Stimulated activated CD8-positive, alpha-beta memory T cell treated with anti-CD3 and anti-CD28 coated beads, Interleukin-4, amount 100 ng/mL, for 48 hours (primary cell): ENCODE measurements at regions not wholly inside any gene's neighbourhood (a gene's known extent, or its start where the extent isn't known, plus 50 kb on each side); places are given as distances from the start of the nearest gene placed in this dataset.

ENCODE experiments used
- DNase-seq: peaks from one replicate; pipeline ENCODE4 v3.0.0-alpha.2; 2020

- no peak for DNase-seq
Observed at GRCh38 chrX:115494161-115494560, 66.8 kb upstream of the PLS3 start.

GRCh38 chrX:115499112-115499805 is 61.7 kb upstream of the PLS3 start:
- DNase-seq: no peak

GRCh38 chrX:115503099-115503498 is 57.9 kb upstream of the PLS3 start:
- no peak for DNase-seq

GRCh38 chrX:115504167-115504566 is 56.8 kb upstream of the PLS3 start:
- DNase-seq: no peak
